ENCODE measurements at regions not wholly inside any gene's neighbourhood (a gene's known extent, or its start where the extent isn't known, plus 50 kb on each side); places are given as distances from the start of the nearest gene placed in this dataset.

DNA sequence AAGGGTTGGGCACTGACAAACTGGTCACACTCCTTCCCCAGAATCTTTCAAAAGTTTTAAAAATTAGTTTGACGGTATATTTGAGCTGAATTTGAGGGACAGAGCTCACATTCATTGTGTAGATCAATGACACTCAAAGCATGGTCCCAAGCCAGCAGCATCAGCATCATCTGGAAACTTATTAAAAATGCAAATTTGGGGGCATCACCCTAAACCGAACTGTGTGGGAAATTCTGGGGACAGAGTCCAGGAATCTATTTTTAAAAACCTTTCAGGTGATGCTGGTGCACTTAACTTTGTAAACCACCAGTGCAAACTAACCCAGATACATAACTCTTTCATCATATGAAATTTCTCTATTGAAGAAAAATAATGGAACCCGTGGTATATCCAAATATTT is 58.1 kb upstream of the MTAP start:
- DNase-seq, result no peak
- Histone ChIP-seq H3K9me3 (no peaks in the 10 kb centered on the region), H3K36me3 (no peaks in the 10 kb centered on the region), H3K27ac (no peak overlapping the region), H3K4me1 (ENCODE audit: insufficient read depth) (no peaks in the 10 kb centered on the region), H3K27me3 (no peaks in the 10 kb centered on the region), H3K4me3 (no peak overlapping the region)
- TF ChIP-seq EP300 (IDR thresholded peaks at IDR 0.05) (no peak), POLR2A (IDR thresholded peaks at IDR 0.05) (no peak), CTCF (IDR thresholded peaks at IDR 0.05) (no peak)
- 19 to 28% (median 27%) methylated on average over 3 of the region's 3 CpGs for WGBS, 3 donors
- intact Hi-C loops (cut with DNase I), result no loop called here

DNA sequence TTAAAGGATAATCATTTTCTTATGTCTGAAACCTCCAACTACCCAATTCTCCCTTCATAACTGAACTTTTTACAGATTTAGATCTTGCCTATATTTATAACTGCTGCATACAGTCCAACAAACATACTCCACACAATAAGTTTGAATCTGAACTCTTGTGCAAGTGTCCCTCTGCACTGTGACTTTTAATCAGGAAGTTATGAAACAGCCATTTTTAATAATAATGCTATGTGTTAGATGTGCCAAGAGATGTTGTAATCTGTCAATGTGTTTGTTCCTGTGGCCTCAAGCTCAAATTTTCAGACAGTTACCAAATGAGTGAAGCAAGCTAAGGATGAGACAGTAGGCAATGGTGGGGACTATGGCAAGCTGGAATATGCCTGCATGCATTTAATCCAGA is 57.6 kb upstream of the MTAP start:
- Histone ChIP-seq H3K27me3 (no peaks in the 10 kb centered on the region), H3K27ac (no peak overlapping the region), H3K4me1 (ENCODE audit: insufficient read depth) (no peaks in the 10 kb centered on the region), H3K4me3 (no peak overlapping the region), H3K9me3 (no peaks in the 10 kb centered on the region), H3K36me3 (no peaks in the 10 kb centered on the region)
- no peak for DNase-seq
- intact Hi-C loops (cut with DNase I), result no loop called here
- TF ChIP-seq POLR2A (IDR thresholded peaks at IDR 0.05) (no peak), CTCF (IDR thresholded peaks at IDR 0.05) (no peak), EP300 (IDR thresholded peaks at IDR 0.05) (no peak)

DNA sequence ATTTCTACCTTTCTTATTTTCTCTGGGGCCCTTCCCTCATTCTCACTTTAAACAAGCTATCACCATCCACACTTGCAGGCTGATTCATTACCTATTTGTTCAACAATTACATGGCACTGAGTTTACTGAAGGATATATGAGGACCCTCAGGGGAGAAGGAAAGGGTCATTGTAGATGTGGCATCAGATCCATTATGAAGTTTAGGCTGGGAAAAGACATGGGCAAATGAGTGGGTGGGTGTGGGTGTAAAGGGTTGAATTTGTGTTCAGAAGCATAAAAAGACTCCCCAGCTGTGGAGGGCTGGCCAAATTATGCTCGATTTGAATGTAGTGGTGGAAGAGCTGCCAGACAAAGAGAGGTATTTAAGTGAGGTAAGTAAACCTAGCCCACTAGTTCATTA is 55.9 kb upstream of the MTAP start:
- no peaks in the 10 kb centered on the region for H3K9me3 ChIP-seq
- 22 to 40% (median 24%) methylated on average over 1 of the region's 1 CpG for WGBS, 3 donors
- H3K4me1 ChIP-seq (ENCODE audit: insufficient read depth), result no peaks in the 10 kb centered on the region
- no peak for DNase-seq
- H3K36me3 ChIP-seq, result no peaks in the 10 kb centered on the region
- H3K27ac ChIP-seq, result no peak overlapping the region
- no peak overlapping the region for H3K4me3 ChIP-seq
- TF ChIP-seq POLR2A (IDR thresholded peaks at IDR 0.05) (no peak), CTCF (IDR thresholded peaks at IDR 0.05) (no peak), EP300 (IDR thresholded peaks at IDR 0.05) (no peak)
- intact Hi-C loops (cut with DNase I), result no loop called here
- no peaks in the 10 kb centered on the region for H3K27me3 ChIP-seq

- Histone ChIP-seq H3K4me1 (ENCODE audit: insufficient read depth) (no peaks in the 10 kb centered on the region), H3K9me3 (no peaks in the 10 kb centered on the region), H3K27me3 (no peaks in the 10 kb centered on the region), H3K36me3 (no peaks in the 10 kb centered on the region), H3K27ac (no peak overlapping the region), H3K4me3 (no peak overlapping the region)
- DNase-seq, result no peak
- 39 to 55% (median 52%) methylated on average over 2 of the region's 2 CpGs for WGBS, 3 donors
- intact Hi-C loops (cut with DNase I), result no loop called here
- no peak for TF ChIP-seq POLR2A (IDR thresholded peaks at IDR 0.05)
- no peak for TF ChIP-seq CTCF (IDR thresholded peaks at IDR 0.05)
- TF ChIP-seq EP300 (IDR thresholded peaks at IDR 0.05), result no peak
These were observed 55.3 kb upstream of the MTAP start for GRCh38 chr9:21747175-21747574.

Data from ovary (tissue), 7 donors.